ENCODE measurements at regions not wholly inside any gene's neighbourhood (a gene's known extent, or its start where the extent isn't known, plus 50 kb on each side); places are given as distances from the start of the nearest gene placed in this dataset.

- H3K27me3 Mint-ChIP-seq: peaks cover under 1% of the 10 kb centered on the region
- H3K27ac Mint-ChIP-seq: no peak overlapping the region
- DNase-seq: no peak
- no peaks in the 10 kb centered on the region for H3K36me3 Mint-ChIP-seq (ENCODE audit: low read depth)
- ChIA-PET CTCF (interaction anchor here (1.2 to 1.4 kb wide), 2 partner anchors 16 to 69 kb away, joined by 3 read pairs; no protein-coding TSS in a partner anchor), POLR2A (no interaction called here)
- H3K9me3 Mint-ChIP-seq: no peaks in the 10 kb centered on the region
- H3K4me3 Mint-ChIP-seq: no peak overlapping the region
- peaks cover 15% of the 10 kb centered on the region for H3K4me1 Mint-ChIP-seq
Measured at GRCh38 chr6:130773860-130774259, 53.3 kb upstream of the SMLR1 start.

DNA sequence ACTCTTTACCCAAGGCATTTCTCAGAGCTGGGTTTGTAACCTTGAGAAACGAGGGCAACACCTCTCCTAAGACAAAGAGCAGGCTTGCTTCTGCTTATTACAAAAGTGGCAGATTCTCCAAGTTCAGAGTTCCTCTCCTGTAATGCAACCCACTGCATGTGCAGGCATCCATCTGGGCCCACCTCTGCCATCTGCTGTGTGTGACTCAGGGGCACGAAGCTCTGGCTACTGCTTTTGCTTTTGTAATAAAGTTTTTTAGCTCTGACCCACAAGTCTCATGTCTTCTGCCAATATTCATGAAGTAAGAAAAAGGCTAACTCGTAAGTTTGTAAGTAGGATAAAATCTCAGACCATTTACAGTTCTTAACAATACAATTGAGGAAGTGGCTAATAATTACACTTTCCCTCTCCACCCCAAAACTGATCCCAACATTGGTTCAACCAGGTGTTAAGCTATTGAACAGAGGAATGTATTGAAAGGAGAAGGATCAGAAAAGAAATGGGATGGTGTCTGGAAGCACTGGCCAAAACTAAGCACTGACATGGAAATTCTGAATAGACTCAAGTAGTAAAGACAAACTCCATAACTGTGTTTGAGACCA, 51.7 kb upstream of the SMLR1 start:
- DNase-seq: no peak
- CTCF ChIA-PET: interaction anchor here (1.1 to 1.4 kb wide), 2 partner anchors 10 to 13 kb away, joined by 3 to 4 read pairs; no protein-coding TSS in a partner anchor
- POLR2A ChIA-PET: no interaction called here

DNA sequence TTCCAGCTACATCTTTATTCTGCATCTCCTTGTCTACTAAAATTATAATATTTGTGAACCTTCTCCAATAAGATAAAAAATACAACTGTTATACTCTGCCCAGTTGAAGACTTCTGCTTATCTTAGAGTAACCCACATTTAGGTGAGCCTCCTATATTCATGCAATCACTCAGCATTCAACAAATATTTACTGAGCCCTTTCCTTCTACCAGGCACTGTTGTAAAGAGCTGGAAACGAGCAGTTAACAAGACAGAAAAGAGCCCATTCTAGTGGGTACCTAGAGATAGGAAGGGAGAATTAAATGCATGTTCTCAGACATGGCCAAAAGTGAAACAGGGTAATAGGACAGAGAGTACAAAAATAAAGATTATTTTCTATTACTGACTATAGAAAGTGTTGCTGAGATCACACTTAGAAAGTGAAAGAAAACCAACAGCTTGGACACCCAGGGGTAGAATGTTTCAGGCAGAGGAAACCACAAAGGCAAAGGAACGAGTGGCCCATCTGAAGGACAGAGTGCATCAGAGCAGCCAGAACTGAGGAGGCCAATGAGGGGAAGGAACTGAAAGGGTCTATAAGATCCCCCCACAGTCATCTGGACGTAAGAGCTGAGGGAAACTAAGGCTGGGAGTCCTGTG, 50.8 kb upstream of the SMLR1 start:
- peaks cover 11% of the 10 kb centered on the region for H3K36me3 Mint-ChIP-seq (ENCODE audit: low read depth)
- POLR2A ChIA-PET: no interaction called here
- CTCF ChIA-PET: interaction anchor here (0.6 to 1.4 kb wide), 3 partner anchors 11 to 461 kb away, joined by 3 to 4 read pairs (median 4); no protein-coding TSS in a partner anchor
- DNase-seq: peak; percentile 13
- H3K9me3 Mint-ChIP-seq: peaks cover 13% of the 10 kb centered on the region
- no peaks in the 10 kb centered on the region for H3K27me3 Mint-ChIP-seq
- H3K4me1 Mint-ChIP-seq: peaks cover 39% of the 10 kb centered on the region
- no peak overlapping the region for H3K4me3 Mint-ChIP-seq
- H3K27ac Mint-ChIP-seq: no peak overlapping the region

More for the DNA sequence above, 51.7 kb upstream of the SMLR1 start:
- no peak overlapping the region for H3K27ac Mint-ChIP-seq
- H3K36me3 Mint-ChIP-seq (ENCODE audit: low read depth): peaks cover 9% of the 10 kb centered on the region
- no peak overlapping the region for H3K4me3 Mint-ChIP-seq
- H3K4me1 Mint-ChIP-seq: peaks cover 30% of the 10 kb centered on the region
- H3K9me3 Mint-ChIP-seq: peaks cover 10% of the 10 kb centered on the region
- H3K27me3 Mint-ChIP-seq: no peaks in the 10 kb centered on the region

Data from activated CD4-positive, alpha-beta T cell treated with anti-CD3 and anti-CD28 coated beads, Interleukin-2, amount 10 ng/mL, durations not matched to agents 7 days and 5 days (primary cell).